ENCODE measurements at regions not wholly inside any gene's neighbourhood (a gene's known extent, or its start where the extent isn't known, plus 50 kb on each side); places are given as distances from the start of the nearest gene placed in this dataset.
"Not testable (repeated sequence)": the region's sequence is repeated elsewhere in the genome, so short reads cannot be mapped to it uniquely, and the experiment has no call there.

- Histone ChIP-seq H3K79me2 (ENCODE audit: insufficient read depth, low read depth, low read length) (no peaks in the 10 kb centered on the region), H3K4me2 (ENCODE audit: low read length) (no peak overlapping the region), H2AFZ (ENCODE audit: low read length) (no peak overlapping the region), H3K4me1 (ENCODE audit: insufficient read depth, low read length, poor library complexity, severe bottlenecking) (no peaks in the 10 kb centered on the region), H3K36me3 (ENCODE audit: insufficient read depth, low read length) (no peaks in the 10 kb centered on the region), H3K4me3 (ENCODE audit: low read depth, low read length, poor library complexity, severe bottlenecking) (no peak overlapping the region), H3K9me3 (ENCODE audit: low read length) (no peaks in the 10 kb centered on the region), H3K9me2 (ENCODE audit: insufficient read depth, low read length) (no peaks in the 10 kb centered on the region), H3K27ac (ENCODE audit: low read depth, low read length, poor library complexity, severe bottlenecking) (no peak overlapping the region), H4K20me1 (ENCODE audit: insufficient read depth, low read length) (no peaks in the 10 kb centered on the region)
- no peak for DNase-seq (ENCODE audit: low spot score)
- ChIA-PET POLR2A (no interaction called here), CTCF (ENCODE audit: unreplicated experiment) (no interaction called here)
- intact Hi-C loops (cut with micrococcal nuclease; ENCODE audit: unreplicated experiment), result no loop called here
- BruUV-seq (replicated peaks), result no TSS peak
- TF ChIP-seq EZH2phosphoT487 (IDR thresholded peaks at IDR 0.05; ENCODE audit: borderline replicate concordance, low read depth, low read length) (no peak), CTCF (conservative IDR thresholded peaks at IDR 0.05; ENCODE audit: low read length) (no peak)
Observed at GRCh38 chr17:27106982-27107360, 186.9 kb upstream of the WSB1 start.

- CTCF ChIA-PET (ENCODE audit: unreplicated experiment); H4K20me1 ChIP-seq (ENCODE audit: insufficient read depth, low read length); H3K4me3 ChIP-seq (ENCODE audit: low read depth, low read length, poor library complexity, severe bottlenecking); H3K4me1 ChIP-seq (ENCODE audit: insufficient read depth, low read length, poor library complexity, severe bottlenecking); H3K9me3 ChIP-seq (ENCODE audit: low read length); H2AFZ ChIP-seq (ENCODE audit: low read length); H3K36me3 ChIP-seq (ENCODE audit: insufficient read depth, low read length); DNase-seq (ENCODE audit: low spot score); H3K9me2 ChIP-seq (ENCODE audit: insufficient read depth, low read length); intact Hi-C loops (cut with micrococcal nuclease; ENCODE audit: unreplicated experiment); H3K27ac ChIP-seq (ENCODE audit: low read depth, low read length, poor library complexity, severe bottlenecking); H3K79me2 ChIP-seq (ENCODE audit: insufficient read depth, low read depth, low read length); H3K4me2 ChIP-seq (ENCODE audit: low read length); POLR2A ChIA-PET; BruUV-seq (replicated peaks): not testable (repeated sequence)
Observed at GRCh38 chr17:27107386-27108328, 186.3 kb upstream of the WSB1 start.

GRCh38 chr17:27109346-27109745 is 184.6 kb upstream of the WSB1 start:
- H3K27ac ChIP-seq (ENCODE audit: low read depth, low read length, poor library complexity, severe bottlenecking), result no peak overlapping the region
- no peaks in the 10 kb centered on the region for H3K4me1 ChIP-seq (ENCODE audit: insufficient read depth, low read length, poor library complexity, severe bottlenecking)
- H3K4me3 ChIP-seq (ENCODE audit: low read depth, low read length, poor library complexity, severe bottlenecking), result no peak overlapping the region
- no peaks in the 10 kb centered on the region for H4K20me1 ChIP-seq (ENCODE audit: insufficient read depth, low read length)
- no peak overlapping the region for H2AFZ ChIP-seq (ENCODE audit: low read length)
- H3K36me3 ChIP-seq (ENCODE audit: insufficient read depth, low read length), result no peaks in the 10 kb centered on the region
- POLR2A ChIA-PET, result no interaction called here
- intact Hi-C loops (cut with micrococcal nuclease; ENCODE audit: unreplicated experiment), result no loop called here
- no peaks in the 10 kb centered on the region for H3K9me3 ChIP-seq (ENCODE audit: low read length)
- DNase-seq (ENCODE audit: low spot score), result no peak
- TF ChIP-seq EZH2phosphoT487 (IDR thresholded peaks at IDR 0.05; ENCODE audit: borderline replicate concordance, low read depth, low read length) (no peak), CTCF (conservative IDR thresholded peaks at IDR 0.05; ENCODE audit: low read length) (no peak)
- no peak overlapping the region for H3K4me2 ChIP-seq (ENCODE audit: low read length)
- CTCF ChIA-PET (ENCODE audit: unreplicated experiment), result no interaction called here
- no peaks in the 10 kb centered on the region for H3K9me2 ChIP-seq (ENCODE audit: insufficient read depth, low read length)
- H3K79me2 ChIP-seq (ENCODE audit: insufficient read depth, low read depth, low read length), result no peaks in the 10 kb centered on the region
- BruUV-seq (replicated peaks), result no TSS peak

Data from OCI-LY7 (cell line).